HG02938 (cell line): ENCODE measurements at regions not wholly inside any gene's neighbourhood (a gene's known extent, or its start where the extent isn't known, plus 50 kb on each side); places are given as distances from the start of the nearest gene placed in this dataset.
A peak's percentile ranks its signal among the peaks of the same experiment; 100 is the strongest.
"Not testable (repeated sequence)": the region's sequence is repeated elsewhere in the genome, so short reads cannot be mapped to it uniquely, and the experiment has no call there.

ENCODE experiments used
- ATAC-seq: cut with Tn5 transposase; IDR thresholded peaks from one replicate; pipeline ENCODE4 v1.9.1; 2021; ENCODE audit warnings: mild to moderate bottlenecking, moderate library complexity; ENCODE audit not compliant: unreplicated experiment

GRCh38 chr11:26891501-26891900, 102.4 kb upstream of the FIBIN start:
- ATAC-seq = no peak

GRCh38 chr11:26896719-26897118, 97.2 kb upstream of the FIBIN start:
- no peak for ATAC-seq

GRCh38 chr11:26898799-26899198, 95.1 kb upstream of the FIBIN start:
- ATAC-seq = no peak

- no peak for ATAC-seq
These were observed 92.8 kb upstream of the FIBIN start for GRCh38 chr11:26901162-26901561.

- ATAC-seq = no peak
These were observed 89.8 kb upstream of the FIBIN start for GRCh38 chr11:26904132-26904531.

- no peak for ATAC-seq
These were observed 89.1 kb upstream of the FIBIN start for GRCh38 chr11:26904801-26905200.

GRCh38 chr11:26905368-26905767, 88.5 kb upstream of the FIBIN start:
- ATAC-seq = no peak

GRCh38 chr11:26909515-26909914, 84.4 kb upstream of the FIBIN start:
- no peak for ATAC-seq

- no peak for ATAC-seq
These were observed 83.8 kb upstream of the FIBIN start for GRCh38 chr11:26909991-26910591.

- ATAC-seq = peak; percentile 83
These were observed 78.9 kb upstream of the FIBIN start for GRCh38 chr11:26914968-26915367.

GRCh38 chr11:26916805-26917204, 77.1 kb upstream of the FIBIN start:
- ATAC-seq = no peak

GRCh38 chr11:26928582-26928981, 65.3 kb upstream of the FIBIN start:
- ATAC-seq = no peak

- ATAC-seq = no peak
These were observed 64.0 kb upstream of the FIBIN start for GRCh38 chr11:26929806-26930517.

- no peak for ATAC-seq
These were observed 63.2 kb upstream of the FIBIN start for GRCh38 chr11:26930518-26931247.

- no peak for ATAC-seq
These were observed 62.7 kb upstream of the FIBIN start for GRCh38 chr11:26931248-26931631.

- ATAC-seq = no peak
These were observed 62.0 kb upstream of the FIBIN start for GRCh38 chr11:26931881-26932280.

- no peak for ATAC-seq
These were observed 57.8 kb upstream of the FIBIN start for GRCh38 chr11:26936109-26936508.

GRCh38 chr11:26937386-26937785, 56.5 kb upstream of the FIBIN start:
- no peak for ATAC-seq

GRCh38 chr11:26940501-26940900, 53.4 kb upstream of the FIBIN start:
- ATAC-seq = not testable (repeated sequence)

- no peak for ATAC-seq
These were observed 51.6 kb upstream of the FIBIN start for GRCh38 chr11:26942356-26942755.

- no peak for ATAC-seq
These were observed 50.3 kb upstream of the FIBIN start for GRCh38 chr11:26943636-26944035.
